ENCODE measurements at regions not wholly inside any gene's neighbourhood (a gene's known extent, or its start where the extent isn't known, plus 50 kb on each side); places are given as distances from the start of the nearest gene placed in this dataset.

GRCh38 chr18:55821219-55821618, 233.2 kb upstream of the TCF4 start:
- TF ChIP-seq EZH2 (optimal IDR thresholded peaks at IDR 0.05; ENCODE audit: low read depth, low read length): no peak
- no peak for TF ChIP-seq CTCF (IDR thresholded peaks at IDR 0.05; ENCODE audit: low read length)
- no peak for TF ChIP-seq EZH2phosphoT487 (IDR thresholded peaks at IDR 0.05; ENCODE audit: low read length)

Measured in MM.1S (cell line).